ENCODE measurements at regions not wholly inside any gene's neighbourhood (a gene's known extent, or its start where the extent isn't known, plus 50 kb on each side); places are given as distances from the start of the nearest gene placed in this dataset.

GRCh38 chr1:24991697-24992096, 61.6 kb upstream of the RUNX3 start (continued):
- TF ChIP-seq LRRFIP1 (CRISPR knock-in tag; conservative IDR thresholded peaks at IDR 0.05) (no peak), ZNF124 (CRISPR knock-in tag; IDR thresholded peaks at IDR 0.05) (no peak), HNRNPH1 (optimal IDR thresholded peaks at IDR 0.05; ENCODE audit: low read depth, low read length) (no peak), DPF2 (CRISPR knock-in tag; IDR thresholded peaks at IDR 0.05; ENCODE audit: borderline replicate concordance, low read depth) (no peak)

- H3K79me2 ChIP-seq (ENCODE audit: insufficient read depth, low read length): no peaks in the 10 kb centered on the region
- BruUV-seq (replicated peaks): no TSS peak
- H3K9me3 ChIP-seq (ENCODE audit: low read length): no peaks in the 10 kb centered on the region
- no peak overlapping the region for H3K4me3 ChIP-seq (replicated peaks in 1 of 3; ENCODE audit: insufficient read depth in 1 of 3, low read depth in 2 of 3, low read length in 3 of 3)
- DNase-seq (ENCODE audit: low spot score) (no peak), FAIRE-seq (no peak), ATAC-seq (no peak)
- WGBS (ENCODE audit: low lambda C conversion rate): 39% methylated on average over 9 of the region's 9 CpGs
- no peak overlapping the region for H3K4me2 ChIP-seq (ENCODE audit: low read depth, low read length)
- CTCF ChIA-PET (ENCODE audit: low intra/inter-chr PET ratio, low total read pairs): no interaction called here
- H3K4me1 ChIP-seq (ENCODE audit: insufficient read depth, low read length): no peaks in the 10 kb centered on the region
- H3K9ac ChIP-seq (ENCODE audit: insufficient read depth, low read depth, low read length): no peak overlapping the region
- no peaks in the 10 kb centered on the region for H4K20me1 ChIP-seq (ENCODE audit: insufficient read depth, low read length)
- intact Hi-C loops (cut with micrococcal nuclease; ENCODE audit: unreplicated experiment): no loop called here
- POLR2A ChIA-PET: no interaction called here
- H3K27ac ChIP-seq (ENCODE audit: extremely low read length, insufficient read depth, low read length): no peak overlapping the region
- no peak overlapping the region for H2AFZ ChIP-seq (ENCODE audit: low read length)
- H3K36me3 ChIP-seq (replicated peaks in 1 of 2; ENCODE audit: control insufficient read depth in 1 of 2, insufficient read depth in 2 of 2, low read length in 2 of 2): no peaks in the 10 kb centered on the region
- peaks cover 2 to 51% of the 10 kb centered on the region in 2 experiments; a peak in 3 of 5 replicates for H3K27me3 ChIP-seq (ENCODE audit: control insufficient read depth in 1 of 2, insufficient read depth in 2 of 2, low read length in 2 of 2)
- TF ChIP-seq SAFB2 (CRISPR knock-in tag; IDR thresholded peaks at IDR 0.05; ENCODE audit: borderline replicate concordance, low read depth) (no peak), ZNF567 (CRISPR knock-in tag; IDR thresholded peaks at IDR 0.05; ENCODE audit: borderline replicate concordance) (no peak), CTCF (CRISPR knock-in tag; IDR thresholded peaks at IDR 0.05) (peak; percentile 15; the same call in 1 of the 2 replicates), PRDM4 (CRISPR knock-in tag; IDR thresholded peaks at IDR 0.05; ENCODE audit: borderline replicate concordance) (no peak)
- in situ Hi-C loops (cut with HindIII; ENCODE audit: extremely low pct_ligation_motif_present, low pct_unique_long_range_greater_than_20kb): no loop called here
Observed at GRCh38 chr1:24990779-24991641, 60.9 kb upstream of the RUNX3 start.

Measured in HepG2 (cell line).